ENCODE measurements at regions not wholly inside any gene's neighbourhood (a gene's known extent, or its start where the extent isn't known, plus 50 kb on each side); places are given as distances from the start of the nearest gene placed in this dataset.

DNA sequence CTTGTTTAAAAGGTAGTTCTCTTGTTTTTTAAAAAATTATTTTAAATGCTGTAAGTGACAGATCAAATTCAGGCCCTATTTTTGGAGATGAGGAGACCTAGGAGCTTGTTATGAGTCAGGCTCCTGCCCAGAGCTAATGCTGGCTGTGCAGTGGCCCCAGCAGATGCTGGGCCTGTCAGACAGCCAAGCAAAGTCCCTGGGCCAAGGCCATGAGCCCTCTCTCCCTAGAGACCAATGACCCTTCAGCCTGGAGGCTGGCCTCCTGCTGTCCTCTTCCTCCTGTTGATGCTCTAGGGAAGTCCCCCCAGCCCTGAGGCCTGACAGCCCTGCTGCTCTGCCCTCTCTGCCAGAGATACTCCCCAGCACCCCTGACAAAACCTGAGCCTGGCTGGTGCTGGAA, 128.1 kb upstream of the CTTNBP2NL start:
- TF ChIP-seq, protein P1, sequence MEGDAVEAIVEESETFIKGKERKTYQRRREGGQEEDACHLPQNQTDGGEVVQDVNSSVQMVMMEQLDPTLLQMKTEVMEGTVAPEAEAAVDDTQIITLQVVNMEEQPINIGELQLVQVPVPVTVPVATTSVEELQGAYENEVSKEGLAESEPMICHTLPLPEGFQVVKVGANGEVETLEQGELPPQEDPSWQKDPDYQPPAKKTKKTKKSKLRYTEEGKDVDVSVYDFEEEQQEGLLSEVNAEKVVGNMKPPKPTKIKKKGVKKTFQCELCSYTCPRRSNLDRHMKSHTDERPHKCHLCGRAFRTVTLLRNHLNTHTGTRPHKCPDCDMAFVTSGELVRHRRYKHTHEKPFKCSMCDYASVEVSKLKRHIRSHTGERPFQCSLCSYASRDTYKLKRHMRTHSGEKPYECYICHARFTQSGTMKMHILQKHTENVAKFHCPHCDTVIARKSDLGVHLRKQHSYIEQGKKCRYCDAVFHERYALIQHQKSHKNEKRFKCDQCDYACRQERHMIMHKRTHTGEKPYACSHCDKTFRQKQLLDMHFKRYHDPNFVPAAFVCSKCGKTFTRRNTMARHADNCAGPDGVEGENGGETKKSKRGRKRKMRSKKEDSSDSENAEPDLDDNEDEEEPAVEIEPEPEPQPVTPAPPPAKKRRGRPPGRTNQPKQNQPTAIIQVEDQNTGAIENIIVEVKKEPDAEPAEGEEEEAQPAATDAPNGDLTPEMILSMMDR (IDR thresholded peaks at IDR 0.05; ENCODE audit: poor library complexity, severe bottlenecking): no peak
- TF ChIP-seq EP300 (conservative IDR thresholded peaks at IDR 0.05; ENCODE audit: poor library complexity, severe bottlenecking) (no peak), MXI1 (conservative IDR thresholded peaks at IDR 0.05; ENCODE audit: poor library complexity, severe bottlenecking) (no peak)
- TF ChIP-seq, protein P2, sequence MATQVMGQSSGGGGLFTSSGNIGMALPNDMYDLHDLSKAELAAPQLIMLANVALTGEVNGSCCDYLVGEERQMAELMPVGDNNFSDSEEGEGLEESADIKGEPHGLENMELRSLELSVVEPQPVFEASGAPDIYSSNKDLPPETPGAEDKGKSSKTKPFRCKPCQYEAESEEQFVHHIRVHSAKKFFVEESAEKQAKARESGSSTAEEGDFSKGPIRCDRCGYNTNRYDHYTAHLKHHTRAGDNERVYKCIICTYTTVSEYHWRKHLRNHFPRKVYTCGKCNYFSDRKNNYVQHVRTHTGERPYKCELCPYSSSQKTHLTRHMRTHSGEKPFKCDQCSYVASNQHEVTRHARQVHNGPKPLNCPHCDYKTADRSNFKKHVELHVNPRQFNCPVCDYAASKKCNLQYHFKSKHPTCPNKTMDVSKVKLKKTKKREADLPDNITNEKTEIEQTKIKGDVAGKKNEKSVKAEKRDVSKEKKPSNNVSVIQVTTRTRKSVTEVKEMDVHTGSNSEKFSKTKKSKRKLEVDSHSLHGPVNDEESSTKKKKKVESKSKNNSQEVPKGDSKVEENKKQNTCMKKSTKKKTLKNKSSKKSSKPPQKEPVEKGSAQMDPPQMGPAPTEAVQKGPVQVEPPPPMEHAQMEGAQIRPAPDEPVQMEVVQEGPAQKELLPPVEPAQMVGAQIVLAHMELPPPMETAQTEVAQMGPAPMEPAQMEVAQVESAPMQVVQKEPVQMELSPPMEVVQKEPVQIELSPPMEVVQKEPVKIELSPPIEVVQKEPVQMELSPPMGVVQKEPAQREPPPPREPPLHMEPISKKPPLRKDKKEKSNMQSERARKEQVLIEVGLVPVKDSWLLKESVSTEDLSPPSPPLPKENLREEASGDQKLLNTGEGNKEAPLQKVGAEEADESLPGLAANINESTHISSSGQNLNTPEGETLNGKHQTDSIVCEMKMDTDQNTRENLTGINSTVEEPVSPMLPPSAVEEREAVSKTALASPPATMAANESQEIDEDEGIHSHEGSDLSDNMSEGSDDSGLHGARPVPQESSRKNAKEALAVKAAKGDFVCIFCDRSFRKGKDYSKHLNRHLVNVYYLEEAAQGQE (IDR thresholded peaks at IDR 0.05; ENCODE audit: borderline replicate concordance): no peak
